GM12872 (cell line): ENCODE measurements at regions not wholly inside any gene's neighbourhood (a gene's known extent, or its start where the extent isn't known, plus 50 kb on each side); places are given as distances from the start of the nearest gene placed in this dataset.

Experiments
- TF ChIP-seq, protein P1 (sequence below): IDR thresholded peaks from 3 replicates; pipeline ENCODE4 v1.5.1; 2011; ENCODE audit warnings: low read depth, mild to moderate bottlenecking, low read length, moderate library complexity; ENCODE audit not compliant: insufficient read depth

DNA sequence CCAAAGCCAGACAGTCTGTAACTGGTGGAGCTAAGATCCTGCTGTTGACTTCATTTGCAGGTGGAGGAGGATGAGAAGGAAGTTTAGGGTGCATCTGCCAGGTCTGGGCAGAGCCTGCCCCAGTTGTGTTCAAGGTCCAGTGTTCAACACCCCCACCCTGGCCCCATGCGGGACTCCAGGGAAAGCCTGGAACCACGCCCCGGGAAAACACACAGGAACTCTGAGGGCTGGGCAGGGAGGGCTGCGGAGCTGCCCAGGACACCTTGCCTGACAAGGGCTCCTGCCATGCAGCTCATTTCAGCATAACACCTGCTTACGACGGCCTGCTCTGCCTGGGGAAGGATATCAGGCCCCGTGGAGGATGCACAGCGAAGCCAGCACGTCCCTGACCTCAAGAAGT is 286.3 kb downstream of the XXYLT1 start:
- TF ChIP-seq, protein P1, sequence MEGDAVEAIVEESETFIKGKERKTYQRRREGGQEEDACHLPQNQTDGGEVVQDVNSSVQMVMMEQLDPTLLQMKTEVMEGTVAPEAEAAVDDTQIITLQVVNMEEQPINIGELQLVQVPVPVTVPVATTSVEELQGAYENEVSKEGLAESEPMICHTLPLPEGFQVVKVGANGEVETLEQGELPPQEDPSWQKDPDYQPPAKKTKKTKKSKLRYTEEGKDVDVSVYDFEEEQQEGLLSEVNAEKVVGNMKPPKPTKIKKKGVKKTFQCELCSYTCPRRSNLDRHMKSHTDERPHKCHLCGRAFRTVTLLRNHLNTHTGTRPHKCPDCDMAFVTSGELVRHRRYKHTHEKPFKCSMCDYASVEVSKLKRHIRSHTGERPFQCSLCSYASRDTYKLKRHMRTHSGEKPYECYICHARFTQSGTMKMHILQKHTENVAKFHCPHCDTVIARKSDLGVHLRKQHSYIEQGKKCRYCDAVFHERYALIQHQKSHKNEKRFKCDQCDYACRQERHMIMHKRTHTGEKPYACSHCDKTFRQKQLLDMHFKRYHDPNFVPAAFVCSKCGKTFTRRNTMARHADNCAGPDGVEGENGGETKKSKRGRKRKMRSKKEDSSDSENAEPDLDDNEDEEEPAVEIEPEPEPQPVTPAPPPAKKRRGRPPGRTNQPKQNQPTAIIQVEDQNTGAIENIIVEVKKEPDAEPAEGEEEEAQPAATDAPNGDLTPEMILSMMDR = no peak

- TF ChIP-seq, protein P1 = no peak
These were observed 285.9 kb downstream of the XXYLT1 start for GRCh38 chr3:194985031-194985578.

- TF ChIP-seq, protein P1 = no peak
These were observed 284.5 kb downstream of the XXYLT1 start for GRCh38 chr3:194986208-194987043.

DNA sequence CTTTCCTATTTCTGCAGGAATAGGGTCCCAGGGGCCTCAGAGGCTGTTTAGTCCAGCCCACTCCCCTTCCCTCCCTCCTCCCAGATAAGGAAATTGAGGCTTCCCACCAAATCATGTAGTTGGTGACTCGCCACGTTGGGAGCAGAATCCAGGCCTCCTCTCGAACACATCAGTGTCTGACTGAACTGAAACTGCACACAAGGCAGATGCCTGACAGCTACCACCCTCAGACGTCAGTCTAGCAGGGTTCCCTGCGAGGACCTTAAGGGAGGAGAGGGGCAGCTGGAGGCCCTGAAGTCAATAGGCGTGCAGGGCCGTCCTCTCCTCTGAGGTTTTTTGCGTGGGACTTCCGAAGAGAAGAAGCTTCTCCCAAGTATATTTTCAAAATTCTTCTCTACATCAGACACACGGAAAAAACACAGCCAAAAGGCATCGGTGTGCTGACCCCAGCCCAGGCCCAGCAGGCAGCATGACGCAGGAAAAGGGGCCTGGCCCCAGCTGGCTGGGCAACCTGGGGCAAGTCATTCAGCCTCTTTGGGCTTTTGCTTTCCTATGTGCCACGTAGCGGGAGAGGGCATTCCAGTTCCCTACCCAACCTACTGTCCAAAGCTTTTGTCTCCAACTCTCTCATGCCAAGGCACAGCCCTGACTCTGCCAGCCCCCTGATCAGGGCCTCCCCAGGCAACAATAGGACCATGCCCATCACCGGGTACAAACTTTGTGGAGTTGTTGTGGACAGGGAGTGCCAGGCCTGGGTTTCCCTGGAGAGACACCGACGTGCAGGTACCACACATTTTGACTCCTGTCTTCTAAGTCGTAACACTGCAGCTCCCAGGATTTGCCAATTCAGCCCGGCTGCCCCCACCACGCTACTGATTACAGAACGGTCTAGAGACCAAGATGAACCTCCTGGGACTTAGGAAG is 283.1 kb downstream of the XXYLT1 start:
- TF ChIP-seq, protein P1 = no peak

DNA sequence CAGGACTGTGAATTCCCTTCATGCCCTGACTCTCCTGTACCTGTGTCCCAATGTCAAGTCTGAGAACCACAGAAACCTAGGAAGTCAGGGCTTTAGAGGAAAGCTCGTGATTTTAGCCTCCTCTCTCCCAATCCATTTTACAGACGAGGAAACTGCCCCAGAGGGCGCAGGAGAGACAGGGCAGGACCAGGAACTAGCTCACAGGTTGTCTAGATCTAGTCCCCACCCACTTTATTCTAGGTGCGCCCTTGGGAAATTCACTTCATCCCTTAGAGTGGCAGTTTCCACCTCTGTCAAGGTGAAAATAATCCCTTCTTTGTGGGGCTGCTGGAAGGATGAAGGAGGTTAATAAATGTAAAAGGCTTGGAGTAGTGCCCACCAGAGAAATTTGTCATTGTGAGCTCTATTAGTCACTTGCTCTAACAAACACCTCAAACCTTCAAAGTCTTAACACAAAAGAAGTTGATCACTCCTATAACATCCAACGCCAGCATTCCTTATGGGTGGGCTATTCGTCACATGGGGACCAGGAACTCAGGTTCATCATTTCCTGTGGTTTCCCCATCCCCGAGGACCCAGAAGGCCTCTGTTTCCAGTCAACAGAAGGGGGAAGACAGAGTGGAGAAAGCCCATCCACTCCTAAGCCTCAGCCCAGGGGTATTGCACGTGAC is 282.3 kb downstream of the XXYLT1 start:
- TF ChIP-seq, protein P1 = no peak

- TF ChIP-seq, protein P1 = no peak
These were observed 281.7 kb downstream of the XXYLT1 start for GRCh38 chr3:194989241-194989640.
